Heart left ventricle (tissue), 16 donors: ENCODE measurements at regions not wholly inside any gene's neighbourhood (a gene's known extent, or its start where the extent isn't known, plus 50 kb on each side); places are given as distances from the start of the nearest gene placed in this dataset.

ENCODE experiments used
- ATAC-seq, 4 donors: fragments of 200-7000 bp; cut with Tn5 transposase; one replicate each; pipeline ENCODE4 v1.9.1; 2020 to 2022; ENCODE audit warnings: moderate library complexity in 4 of 4, mild to moderate bottlenecking in 3 of 4, moderate number of reproducible peaks in 1 of 4
- DNase-seq, 5 donors: peaks; one replicate each; pipeline ENCODE4 v3.0.0-alpha.2; 2020
- H3K27ac ChIP-seq, 12 donors: fragments of 200-600 bp; sonication (generic) in 4 of 12; one replicate each; pipeline versions ENCODE4 v1.5.0 to v1.8.0; 2016 to 2022; ENCODE audit warnings: mild to moderate bottlenecking in 2 of 12
- H3K27me3 ChIP-seq, 9 donors: fragments of 200-600 bp; sonication (generic) in 2 of 9; one replicate each; pipeline versions ENCODE4 v1.5.1 to v1.8.0; 2016 to 2022; ENCODE audit warnings: mild to moderate bottlenecking in 3 of 9
- H3K36me3 ChIP-seq, 9 donors: fragments of 200-600 bp; sonication (generic) in 2 of 9; one replicate each; pipeline versions ENCODE4 v1.5.0 to v1.8.0; 2018 to 2022; ENCODE audit warnings: mild to moderate bottlenecking in 2 of 9
- H3K4me1 ChIP-seq, 12 donors: fragments of 200-600 bp; sonication (generic) in 4 of 12; one replicate each; pipeline versions ENCODE4 v1.5.0 to v1.8.0; 2016 to 2022; ENCODE audit warnings: mild to moderate bottlenecking in 3 of 12
- H3K4me3 ChIP-seq, 12 donors: fragments of 200-600 bp; sonication (generic) in 4 of 12; one replicate each; pipeline versions ENCODE4 v1.5.0 to v1.8.0; 2017 to 2022; ENCODE audit warnings: mild to moderate bottlenecking in 9 of 12, moderate library complexity in 4 of 12
- H3K9me3 ChIP-seq, 12 donors: fragments of 200-600 bp; sonication (generic) in 4 of 12; one replicate each; pipeline versions ENCODE4 v1.5.0 to v1.8.0; 2016 to 2022; ENCODE audit warnings: mild to moderate bottlenecking in 1 of 12
- POLR2A ChIP-seq, 2 donors: fragments of 450-650 bp; IDR thresholded peaks; one replicate each; pipeline ENCODE4 v1.6.1; 2017; ENCODE audit warnings: antibody characterized with exemption in 2 of 2, mild to moderate bottlenecking in 2 of 2, moderate library complexity in 2 of 2
- WGBS, 4 donors: extraction: QIAGEN DNeasy Blood & Tissue Kit in 2 of 4; methylation state at CpG; one replicate each; pipeline versions ENCODE4 v1.1.5 to v1.1.7; 2013 to 2018; 5-methylcytosine and 5-hydroxymethylcytosine counted together
- intact Hi-C, 10 donors: fragments of 100-400 bp; cut with DNase I; formaldehyde crosslinking; loops; one replicate each; pipeline versions ENCODE4 v1.11.1 to v1.14.2; 2022
- TF ChIP-seq, protein P1 (sequence below), 12 donors: fragments of 200-600 bp; sonication (generic) in 4 of 12; IDR thresholded peaks; one replicate each; pipeline versions ENCODE4 v1.5.0 to v1.8.0; 2018 to 2022; ENCODE audit warnings: antibody characterized with exemption in 12 of 12, mild to moderate bottlenecking in 5 of 12
- donor health status: ischemic (EF 13 %, LVEDD 7.1; RV severe dilation, severe dysfunction).
- donor health status: healthy with polysubstance abuse.
- donor health status: DM: no; HTN: yes; CAD: no.
- donor health status: DM: no; HTN: no; CAD: no.
- donor health status: ischemic (EF 25% LVEDD 6.9; RV normal size, moderate dysfunction).
- donor health status: ischemic (EF 25% LVEDD 5.7; RV mildly dilated, moderate dysfunction).
- donor health status: healthy.
- donor health status: DM: yes; HTN: yes; CAD: no.
- donor health status: ischemic (EF 35%, LVEDD 5.7; RV mildly dilated, moderate dysfunction).
- donor health status: nonischemic (EF 11% LVEDD 7.7; RV severe dilation, severe dysfunction).
- donor health status: DM: yes; HTN: yes; CAD: no.
- donor health status: PGD.
- donor health status: ischemic (EF 29% LVEDD 5.4; RV normal size, mild dysfunction).
- donor health status: nonischemic (EF 23%, LVEDD 6.1; RV moderate dilation, normal function).

DNA sequence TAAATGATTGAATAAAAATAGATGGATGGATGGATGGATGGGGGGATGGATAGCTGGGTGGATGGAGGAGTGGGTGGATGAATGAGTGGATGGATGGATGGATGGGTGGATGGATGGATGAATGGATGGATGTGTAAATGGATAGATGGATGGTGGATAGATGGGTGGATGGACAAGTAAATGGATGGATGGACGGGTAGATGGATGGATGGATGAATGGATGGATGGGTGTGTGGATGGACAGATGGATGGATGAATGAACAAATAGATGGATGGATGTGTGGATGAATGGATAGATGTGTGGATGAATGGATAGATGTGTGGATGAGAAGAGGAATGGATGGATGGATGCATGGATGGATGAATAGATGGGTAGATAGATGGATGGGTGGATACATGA, 490.8 kb downstream of the VRK1 start:
- TF ChIP-seq POLR2A (IDR thresholded peaks at IDR 0.05) = no peak
- TF ChIP-seq, protein P1, sequence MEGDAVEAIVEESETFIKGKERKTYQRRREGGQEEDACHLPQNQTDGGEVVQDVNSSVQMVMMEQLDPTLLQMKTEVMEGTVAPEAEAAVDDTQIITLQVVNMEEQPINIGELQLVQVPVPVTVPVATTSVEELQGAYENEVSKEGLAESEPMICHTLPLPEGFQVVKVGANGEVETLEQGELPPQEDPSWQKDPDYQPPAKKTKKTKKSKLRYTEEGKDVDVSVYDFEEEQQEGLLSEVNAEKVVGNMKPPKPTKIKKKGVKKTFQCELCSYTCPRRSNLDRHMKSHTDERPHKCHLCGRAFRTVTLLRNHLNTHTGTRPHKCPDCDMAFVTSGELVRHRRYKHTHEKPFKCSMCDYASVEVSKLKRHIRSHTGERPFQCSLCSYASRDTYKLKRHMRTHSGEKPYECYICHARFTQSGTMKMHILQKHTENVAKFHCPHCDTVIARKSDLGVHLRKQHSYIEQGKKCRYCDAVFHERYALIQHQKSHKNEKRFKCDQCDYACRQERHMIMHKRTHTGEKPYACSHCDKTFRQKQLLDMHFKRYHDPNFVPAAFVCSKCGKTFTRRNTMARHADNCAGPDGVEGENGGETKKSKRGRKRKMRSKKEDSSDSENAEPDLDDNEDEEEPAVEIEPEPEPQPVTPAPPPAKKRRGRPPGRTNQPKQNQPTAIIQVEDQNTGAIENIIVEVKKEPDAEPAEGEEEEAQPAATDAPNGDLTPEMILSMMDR (IDR thresholded peaks at IDR 0.05) = no peak
- 69 to 76% (median 72%) methylated on average over 1 of the region's 1 CpG for WGBS, 4 donors
- H3K27me3 ChIP-seq = peaks cover 0 to 18% (median 0%) of the 10 kb centered on the region in 9 donors

GRCh38 chr14:97290065-97290464, 492.9 kb downstream of the VRK1 start:
- no peak overlapping the region for H3K27ac ChIP-seq
- WGBS, 4 donors = 33 to 49% (median 41%) methylated on average over 4 of the region's 4 CpGs
- DNase-seq (no peak), ATAC-seq (no peak)
- no peaks in the 10 kb centered on the region for H3K4me1 ChIP-seq
- intact Hi-C loops = no loop called here
- no peak overlapping the region for H3K4me3 ChIP-seq
- peaks cover 0 to 18% (median 5%) of the 10 kb centered on the region in 9 donors for H3K27me3 ChIP-seq
- no peaks in the 10 kb centered on the region for H3K9me3 ChIP-seq
- TF ChIP-seq POLR2A (IDR thresholded peaks at IDR 0.05) = no peak
- TF ChIP-seq, protein P1 (IDR thresholded peaks at IDR 0.05) = no peak
- no peaks in the 10 kb centered on the region for H3K36me3 ChIP-seq

More for the DNA sequence above, 490.8 kb downstream of the VRK1 start:
- Histone ChIP-seq H3K4me1 (no peaks in the 10 kb centered on the region), H3K4me3 (no peak overlapping the region), H3K36me3 (no peaks in the 10 kb centered on the region), H3K9me3 (no peaks in the 10 kb centered on the region), H3K27ac (no peak overlapping the region)
- intact Hi-C loops = no loop called here
- ATAC-seq = no peak
- DNase-seq = no peak

DNA sequence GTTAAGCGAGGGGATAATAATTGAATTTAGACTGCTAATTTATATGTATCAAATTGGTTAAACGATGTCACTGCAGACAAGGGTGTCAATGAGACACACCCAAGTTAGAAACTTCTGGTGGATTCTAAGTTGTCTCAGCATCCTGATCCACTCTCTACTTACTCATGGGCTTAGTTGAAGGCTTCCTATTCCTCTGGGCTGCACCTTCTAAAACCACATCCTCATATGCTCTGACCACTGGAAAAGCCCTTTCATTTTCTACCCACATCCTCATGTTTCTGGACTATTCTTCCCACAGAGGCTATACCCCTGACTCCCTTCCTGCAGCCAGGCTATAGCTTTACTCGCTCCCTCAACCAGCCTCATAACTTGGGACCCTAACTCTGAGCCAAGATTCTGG, 493.8 kb downstream of the VRK1 start:
- no peaks in the 10 kb centered on the region for H3K9me3 ChIP-seq
- ATAC-seq (no peak), DNase-seq (no peak)
- no peak overlapping the region for H3K4me3 ChIP-seq
- TF ChIP-seq POLR2A (IDR thresholded peaks at IDR 0.05) = no peak
- TF ChIP-seq, protein P1 (IDR thresholded peaks at IDR 0.05) = no peak
- peaks cover 0 to 27% (median 5%) of the 10 kb centered on the region in 9 donors for H3K27me3 ChIP-seq
- no peaks in the 10 kb centered on the region for H3K36me3 ChIP-seq
- intact Hi-C loops = no loop called here
- H3K27ac ChIP-seq = no peak overlapping the region
- no peaks in the 10 kb centered on the region for H3K4me1 ChIP-seq
- 75 to 82% (median 80%) methylated on average over 3 of the region's 3 CpGs for WGBS, 4 donors

DNA sequence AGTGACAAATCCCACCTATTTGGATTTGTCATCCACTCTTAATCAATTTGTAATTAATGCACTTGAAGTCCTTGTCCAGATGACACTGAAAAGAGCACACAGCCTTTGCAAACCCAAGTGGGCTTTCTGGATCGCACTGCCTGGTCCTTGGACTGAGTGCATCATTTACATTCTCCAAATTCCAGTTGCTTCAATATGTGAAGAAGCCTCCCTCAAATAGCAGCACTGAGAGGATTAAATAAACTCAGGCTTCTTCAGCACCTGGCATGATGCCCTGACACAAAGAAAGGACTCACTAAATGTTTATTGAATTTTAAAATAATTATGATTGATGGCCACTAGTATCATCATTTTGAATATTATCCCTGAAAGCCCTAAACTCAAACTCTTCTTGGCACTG, 496.5 kb downstream of the VRK1 start:
- Histone ChIP-seq H3K27me3 (peaks cover 0 to 38% (median 0%) of the 10 kb centered on the region in 9 donors), H3K4me1 (no peaks in the 10 kb centered on the region), H3K36me3 (no peaks in the 10 kb centered on the region), H3K4me3 (no peak overlapping the region), H3K9me3 (no peaks in the 10 kb centered on the region), H3K27ac (no peak overlapping the region)
- ATAC-seq (no peak), DNase-seq (no peak)
- no peak for TF ChIP-seq POLR2A (IDR thresholded peaks at IDR 0.05)
- TF ChIP-seq, protein P1 (IDR thresholded peaks at IDR 0.05) = no peak
- intact Hi-C loops = no loop called here
- WGBS, 4 donors = 22 to 33% (median 28%) methylated on average over 1 of the region's 1 CpG
